ENCODE measurements at regions not wholly inside any gene's neighbourhood (a gene's known extent, or its start where the extent isn't known, plus 50 kb on each side); places are given as distances from the start of the nearest gene placed in this dataset.
"Not testable (repeated sequence)": the region's sequence is repeated elsewhere in the genome, so short reads cannot be mapped to it uniquely, and the experiment has no call there.

DNA sequence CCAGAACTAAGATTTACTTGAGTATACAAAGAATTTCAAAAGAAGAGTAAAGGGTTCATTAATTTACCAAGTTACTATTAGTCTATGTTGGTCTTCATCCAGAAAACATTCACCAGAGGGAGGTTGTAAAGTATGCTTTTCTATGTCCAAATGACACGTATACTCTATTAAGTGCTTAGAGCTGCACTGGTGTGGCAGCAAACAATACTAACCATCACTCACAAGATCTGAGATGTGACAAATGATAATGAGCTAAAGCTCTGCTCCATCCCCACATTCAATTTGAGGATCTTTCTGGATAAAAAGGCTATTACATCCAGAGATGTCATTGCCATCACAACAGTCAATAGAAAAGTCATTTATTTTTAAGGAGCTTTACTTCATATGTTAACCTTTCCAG is 926.5 kb upstream of the KLHL29 start:
- H3K4me1 ChIP-seq (ENCODE audit: low read length): no peaks in the 10 kb centered on the region
- no peak overlapping the region for H3K4me3 ChIP-seq (ENCODE audit: low read length)
- no peaks in the 10 kb centered on the region for H3K27me3 ChIP-seq (ENCODE audit: low read depth, low read length)
- no peaks in the 10 kb centered on the region for H3K9me3 ChIP-seq (ENCODE audit: insufficient read depth, low read length)
- no peaks in the 10 kb centered on the region for H3K79me2 ChIP-seq (ENCODE audit: low read length)
- no peak overlapping the region for H3K9ac ChIP-seq (ENCODE audit: low read length)
- H3K27ac ChIP-seq (ENCODE audit: low read length): no peak overlapping the region
- TF ChIP-seq, protein P1, sequence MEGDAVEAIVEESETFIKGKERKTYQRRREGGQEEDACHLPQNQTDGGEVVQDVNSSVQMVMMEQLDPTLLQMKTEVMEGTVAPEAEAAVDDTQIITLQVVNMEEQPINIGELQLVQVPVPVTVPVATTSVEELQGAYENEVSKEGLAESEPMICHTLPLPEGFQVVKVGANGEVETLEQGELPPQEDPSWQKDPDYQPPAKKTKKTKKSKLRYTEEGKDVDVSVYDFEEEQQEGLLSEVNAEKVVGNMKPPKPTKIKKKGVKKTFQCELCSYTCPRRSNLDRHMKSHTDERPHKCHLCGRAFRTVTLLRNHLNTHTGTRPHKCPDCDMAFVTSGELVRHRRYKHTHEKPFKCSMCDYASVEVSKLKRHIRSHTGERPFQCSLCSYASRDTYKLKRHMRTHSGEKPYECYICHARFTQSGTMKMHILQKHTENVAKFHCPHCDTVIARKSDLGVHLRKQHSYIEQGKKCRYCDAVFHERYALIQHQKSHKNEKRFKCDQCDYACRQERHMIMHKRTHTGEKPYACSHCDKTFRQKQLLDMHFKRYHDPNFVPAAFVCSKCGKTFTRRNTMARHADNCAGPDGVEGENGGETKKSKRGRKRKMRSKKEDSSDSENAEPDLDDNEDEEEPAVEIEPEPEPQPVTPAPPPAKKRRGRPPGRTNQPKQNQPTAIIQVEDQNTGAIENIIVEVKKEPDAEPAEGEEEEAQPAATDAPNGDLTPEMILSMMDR (IDR thresholded peaks at IDR 0.05; ENCODE audit: low read depth, low read length): no peak
- no peak for TF ChIP-seq EZH2phosphoT487 (IDR thresholded peaks at IDR 0.05; ENCODE audit: low read depth)
- H2AFZ ChIP-seq (ENCODE audit: low read depth, low read length): no peak overlapping the region
- H4K20me1 ChIP-seq (ENCODE audit: insufficient read depth, low read length): no peaks in the 10 kb centered on the region
- H3K36me3 ChIP-seq (replicated peaks; ENCODE audit: low read depth, low read length): no peaks in the 10 kb centered on the region
- no peak overlapping the region for H3K4me2 ChIP-seq (ENCODE audit: low read length)

GRCh38 chr2:22475103-22475502 is 909.9 kb upstream of the KLHL29 start:
- H3K4me2 ChIP-seq (ENCODE audit: low read length); H4K20me1 ChIP-seq (ENCODE audit: insufficient read depth, low read length): not testable (repeated sequence)

GRCh38 chr2:22478329-22478728 is 906.6 kb upstream of the KLHL29 start:
- Histone ChIP-seq H2AFZ (ENCODE audit: low read depth, low read length) (no peak overlapping the region), H3K9me3 (ENCODE audit: insufficient read depth, low read length) (no peaks in the 10 kb centered on the region), H3K4me2 (ENCODE audit: low read length) (no peak overlapping the region), H4K20me1 (ENCODE audit: insufficient read depth, low read length) (no peaks in the 10 kb centered on the region), H3K27ac (ENCODE audit: low read length) (no peak overlapping the region), H3K79me2 (ENCODE audit: low read length) (no peaks in the 10 kb centered on the region), H3K4me3 (ENCODE audit: low read length) (no peak overlapping the region), H3K4me1 (ENCODE audit: low read length) (no peaks in the 10 kb centered on the region), H3K9ac (ENCODE audit: low read length) (no peak overlapping the region), H3K27me3 (ENCODE audit: low read depth, low read length) (no peaks in the 10 kb centered on the region), H3K36me3 (replicated peaks; ENCODE audit: low read depth, low read length) (no peaks in the 10 kb centered on the region)
- TF ChIP-seq, protein P1 (IDR thresholded peaks at IDR 0.05; ENCODE audit: low read depth, low read length): no peak

More at GRCh38 chr2:22475103-22475502, 909.9 kb upstream of the KLHL29 start:
- H3K27ac ChIP-seq (ENCODE audit: low read length); H3K4me1 ChIP-seq (ENCODE audit: low read length); H3K4me3 ChIP-seq (ENCODE audit: low read length); H3K36me3 ChIP-seq (replicated peaks; ENCODE audit: low read depth, low read length); H3K9me3 ChIP-seq (ENCODE audit: insufficient read depth, low read length); H3K9ac ChIP-seq (ENCODE audit: low read length); H3K27me3 ChIP-seq (ENCODE audit: low read depth, low read length); H2AFZ ChIP-seq (ENCODE audit: low read depth, low read length); H3K79me2 ChIP-seq (ENCODE audit: low read length): not testable (repeated sequence)

GRCh38 chr2:22481486-22482259 is 903.3 kb upstream of the KLHL29 start:
- H3K9me3 ChIP-seq (ENCODE audit: insufficient read depth, low read length): no peaks in the 10 kb centered on the region
- no peaks in the 10 kb centered on the region for H3K27me3 ChIP-seq (ENCODE audit: low read depth, low read length)
- TF ChIP-seq, protein P1 (IDR thresholded peaks at IDR 0.05; ENCODE audit: low read depth, low read length): no peak
- TF ChIP-seq EZH2phosphoT487 (IDR thresholded peaks at IDR 0.05; ENCODE audit: low read depth): no peak
- H3K27ac ChIP-seq (ENCODE audit: low read length): no peak overlapping the region
- H3K4me2 ChIP-seq (ENCODE audit: low read length): no peak overlapping the region
- no peaks in the 10 kb centered on the region for H4K20me1 ChIP-seq (ENCODE audit: insufficient read depth, low read length)
- H3K4me1 ChIP-seq (ENCODE audit: low read length): no peaks in the 10 kb centered on the region
- H3K9ac ChIP-seq (ENCODE audit: low read length): no peak overlapping the region
- H3K4me3 ChIP-seq (ENCODE audit: low read length): no peak overlapping the region
- H3K36me3 ChIP-seq (replicated peaks; ENCODE audit: low read depth, low read length): no peaks in the 10 kb centered on the region
- no peaks in the 10 kb centered on the region for H3K79me2 ChIP-seq (ENCODE audit: low read length)
- H2AFZ ChIP-seq (ENCODE audit: low read depth, low read length): no peak overlapping the region
